AG04449 (cell line): ENCODE measurements at regions not wholly inside any gene's neighbourhood (a gene's known extent, or its start where the extent isn't known, plus 50 kb on each side); places are given as distances from the start of the nearest gene placed in this dataset.

Source experiments
- CTCF ChIA-PET: fragments of 350-600 bp; formaldehyde crosslinking; extraction: SDS; loops from one replicate; lab custom pipeline; 2021; ENCODE audit warnings: antibody characterized with exemption; lab: Yijun Ruan, JAX
- POLR2A ChIA-PET: fragments of 400-600, 350-600 bp; formaldehyde crosslinking; extraction: SDS; loops from one replicate; lab custom pipeline; 2020; ENCODE audit warnings: antibody characterized with exemption, inconsistent platforms; lab: Yijun Ruan, JAX
- DNase-seq: peaks from one replicate; pipeline ENCODE4 v3.0.0-alpha.2; 2010; ENCODE audit warnings: low read depth, low spot score
- H3K4me3 ChIP-seq: 2 replicates; pipeline ENCODE4 v1.5.1; 2011; ENCODE audit warnings: low read depth, mild to moderate bottlenecking, control low read depth, low read length
- TF ChIP-seq, protein P1 (sequence below): IDR thresholded peaks from one replicate; pipeline ENCODE4 v1.5.1; 2011; ENCODE audit warnings: mild to moderate bottlenecking, moderate library complexity, low read length, control low read depth, inconsistent platforms; ENCODE audit not compliant: insufficient read depth; ENCODE audit errors: missing control alignments

DNA sequence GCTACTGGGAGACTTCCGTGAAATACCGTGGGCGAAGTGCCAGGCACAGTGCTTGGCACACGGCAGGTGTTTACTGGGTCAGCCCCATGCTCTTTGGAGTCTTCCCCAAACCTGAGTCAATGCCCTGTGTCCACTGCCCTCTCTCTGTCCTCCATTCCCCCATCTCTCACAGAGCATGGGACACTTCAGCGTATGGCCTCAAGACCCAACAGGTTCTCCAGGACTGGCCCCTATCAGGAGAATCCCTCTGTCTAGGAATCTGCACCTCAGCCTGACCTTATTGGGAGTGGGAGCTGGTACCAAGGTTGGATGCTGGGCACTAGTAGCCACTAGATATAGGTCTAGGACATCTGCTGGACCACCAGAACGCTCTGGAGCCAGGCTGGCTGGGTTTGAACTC is 67.2 kb upstream of the LMO1 start:
- CTCF ChIA-PET, result no interaction called here
- POLR2A ChIA-PET, result no interaction called here
- TF ChIP-seq, protein P1, sequence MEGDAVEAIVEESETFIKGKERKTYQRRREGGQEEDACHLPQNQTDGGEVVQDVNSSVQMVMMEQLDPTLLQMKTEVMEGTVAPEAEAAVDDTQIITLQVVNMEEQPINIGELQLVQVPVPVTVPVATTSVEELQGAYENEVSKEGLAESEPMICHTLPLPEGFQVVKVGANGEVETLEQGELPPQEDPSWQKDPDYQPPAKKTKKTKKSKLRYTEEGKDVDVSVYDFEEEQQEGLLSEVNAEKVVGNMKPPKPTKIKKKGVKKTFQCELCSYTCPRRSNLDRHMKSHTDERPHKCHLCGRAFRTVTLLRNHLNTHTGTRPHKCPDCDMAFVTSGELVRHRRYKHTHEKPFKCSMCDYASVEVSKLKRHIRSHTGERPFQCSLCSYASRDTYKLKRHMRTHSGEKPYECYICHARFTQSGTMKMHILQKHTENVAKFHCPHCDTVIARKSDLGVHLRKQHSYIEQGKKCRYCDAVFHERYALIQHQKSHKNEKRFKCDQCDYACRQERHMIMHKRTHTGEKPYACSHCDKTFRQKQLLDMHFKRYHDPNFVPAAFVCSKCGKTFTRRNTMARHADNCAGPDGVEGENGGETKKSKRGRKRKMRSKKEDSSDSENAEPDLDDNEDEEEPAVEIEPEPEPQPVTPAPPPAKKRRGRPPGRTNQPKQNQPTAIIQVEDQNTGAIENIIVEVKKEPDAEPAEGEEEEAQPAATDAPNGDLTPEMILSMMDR, result no peak
- no peak for DNase-seq
- H3K4me3 ChIP-seq, result no peak overlapping the region

DNA sequence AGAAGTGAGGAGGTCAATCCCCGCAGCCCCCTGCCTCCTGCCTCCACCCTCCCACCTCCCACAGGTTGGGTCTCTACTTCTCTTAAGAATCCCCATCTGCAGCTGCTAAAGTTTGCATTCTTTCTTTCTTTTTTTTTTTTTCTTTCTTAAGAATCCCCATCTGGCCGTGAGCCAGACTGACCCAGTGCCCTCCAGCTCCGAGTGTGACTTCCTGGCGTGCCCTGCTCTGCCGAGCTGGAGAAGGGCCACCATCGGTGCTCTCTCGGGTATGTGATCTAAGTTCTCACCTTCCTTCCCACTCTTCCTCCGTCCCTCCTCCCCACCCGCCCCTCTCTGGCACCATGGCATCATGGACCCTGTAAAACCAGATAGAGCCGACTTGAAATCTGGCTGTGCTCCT is 66.7 kb upstream of the LMO1 start:
- no peak for DNase-seq
- ChIA-PET POLR2A (no interaction called here), CTCF (interaction anchor here (1.5 to 1.7 kb wide), 3 partner anchors 11 to 629 kb away, joined by 3 to 9 read pairs (median 3); no protein-coding TSS in a partner anchor)
- no peak overlapping the region for H3K4me3 ChIP-seq
- TF ChIP-seq, protein P1, result no peak

DNA sequence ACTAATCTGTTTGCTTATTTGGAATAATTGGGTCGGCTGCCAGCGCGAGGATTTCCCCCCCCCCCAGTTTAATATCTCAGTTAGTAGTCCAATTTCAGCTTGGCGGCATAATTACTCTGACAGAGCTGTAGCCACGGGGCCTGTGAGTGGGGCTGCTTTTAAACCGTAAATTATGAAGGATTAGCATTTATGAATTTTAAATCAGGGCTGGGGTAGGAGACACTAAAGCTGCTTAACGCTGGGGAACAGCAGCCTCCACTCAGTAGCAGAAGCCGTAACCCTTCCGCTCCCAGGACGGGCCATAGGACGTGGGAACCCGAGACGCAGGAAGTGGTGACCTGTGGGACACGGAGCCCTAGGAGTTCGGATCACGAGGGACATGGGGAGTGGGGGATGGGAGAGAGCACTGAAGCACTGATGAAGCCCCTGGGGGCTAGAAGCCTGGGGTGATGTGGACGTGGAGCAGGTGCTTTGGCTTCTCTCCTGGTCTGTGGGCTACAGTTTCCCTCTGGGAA is 66.2 kb upstream of the LMO1 start:
- CTCF ChIA-PET, result interaction anchor here (1.2 to 1.9 kb wide), 7 partner anchors 10 to 630 kb away, joined by 3 to 9 read pairs (median 4); no protein-coding TSS in a partner anchor
- TF ChIP-seq, protein P1, result no peak
- no peak for DNase-seq

GRCh38 chr11:8329336-8329735 is 65.7 kb upstream of the LMO1 start:
- no peak for DNase-seq
- no peak overlapping the region for H3K4me3 ChIP-seq
- TF ChIP-seq, protein P1, result no peak
- ChIA-PET CTCF (interaction anchor here (1.0 to 1.9 kb wide), 8 partner anchors 10 to 630 kb away, joined by 3 to 9 read pairs (median 4); no protein-coding TSS in a partner anchor), POLR2A (no interaction called here)

More for the DNA sequence above, 66.2 kb upstream of the LMO1 start:
- H3K4me3 ChIP-seq, result no peak overlapping the region
- POLR2A ChIA-PET, result no interaction called here

GRCh38 chr11:8328848-8329330 is 65.2 kb upstream of the LMO1 start:
- TF ChIP-seq, protein P1, result peak; percentile 82
- ChIA-PET CTCF (interaction anchor here (1.0 to 1.9 kb wide), 9 partner anchors 9 to 631 kb away, joined by 3 to 9 read pairs (median 3); no protein-coding TSS in a partner anchor), POLR2A (no interaction called here)
- DNase-seq, result peak; percentile 12
- H3K4me3 ChIP-seq, result no peak overlapping the region; the same call in 1 of the 2 replicates

DNA sequence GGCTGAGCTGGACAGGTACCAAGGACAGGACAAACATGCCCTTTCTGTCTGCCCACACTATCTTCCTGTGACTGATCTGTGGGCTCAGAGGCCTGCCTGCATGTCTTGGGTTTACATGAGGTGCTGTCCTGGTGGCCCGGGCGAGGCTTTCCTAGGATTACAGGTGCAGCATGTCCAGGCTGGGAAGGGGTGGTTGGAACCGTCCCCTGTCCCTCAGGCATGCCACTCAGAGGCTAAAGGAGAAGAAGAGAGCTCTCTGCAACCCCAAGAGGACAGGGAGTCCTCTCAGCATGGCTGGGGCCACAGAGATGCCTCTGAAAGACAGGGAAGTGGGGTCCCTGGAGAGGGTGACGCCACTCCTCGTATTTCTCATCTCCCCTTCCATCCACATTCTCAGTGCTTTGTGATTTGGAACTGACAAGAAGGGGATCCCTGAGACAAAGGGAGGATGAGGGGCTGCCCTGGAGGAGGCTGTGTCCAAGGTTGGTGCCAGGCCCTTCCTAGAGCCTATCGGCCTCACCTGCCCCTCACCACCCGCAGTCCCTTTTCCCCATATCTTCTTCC is 64.6 kb upstream of the LMO1 start:
- ChIA-PET CTCF (interaction anchor here (0.5 to 1.9 kb wide), 5 partner anchors 9 to 594 kb away, joined by 3 to 4 read pairs (median 3); no protein-coding TSS in a partner anchor), POLR2A (no interaction called here)
- no peak for DNase-seq
- TF ChIP-seq, protein P1, result no peak
- no peak overlapping the region for H3K4me3 ChIP-seq
